Adrenal gland (tissue), 9 donors: ENCODE measurements at regions not wholly inside any gene's neighbourhood (a gene's known extent, or its start where the extent isn't known, plus 50 kb on each side); places are given as distances from the start of the nearest gene placed in this dataset.

Experiments used
- DNase-seq, 7 donors: peaks; one replicate each; pipeline ENCODE4 v3.0.0-alpha.2; 2019 to 2020
- H3K27ac ChIP-seq, 5 donors: fragments of 200-600 bp; sonication (generic) in 4 of 5; 1 replicate in 3 of 5; 2 replicates in 2 of 5; pipeline versions ENCODE4 v1.5.1 to v1.8.0; 2016 to 2020; ENCODE audit warnings: mild to moderate bottlenecking in 1 of 5
- H3K27me3 ChIP-seq: fragments of 200-600 bp; 2 replicates; pipeline ENCODE4 v1.8.0; 2021
- H3K36me3 ChIP-seq, 2 donors: fragments of 200-600 bp; replicated peaks in 1 of 2; 1 replicate in 1 of 2; 2 replicates in 1 of 2; pipeline versions ENCODE4 v1.5.1 to v1.8.0; 2018 to 2022
- H3K4me1 ChIP-seq, 2 donors: fragments of 200-600 bp; replicated peaks in 1 of 2; 1 replicate in 1 of 2; 2 replicates in 1 of 2; pipeline versions ENCODE4 v1.5.1 to v1.8.0; 2018 to 2021
- H3K4me3 ChIP-seq, 4 donors: fragments of 200-600 bp; sonication (generic) in 3 of 4; one replicate each; pipeline ENCODE4 v1.5.1; 2016 to 2018
- H3K9me3 ChIP-seq, 3 donors: fragments of 200-600 bp; sonication (generic) in 1 of 3; replicated peaks in 1 of 3; 1 replicate in 2 of 3; 2 replicates in 1 of 3; pipeline versions ENCODE4 v1.5.1 to v1.8.0; 2016 to 2021
- POLR2A ChIP-seq, 2 donors: fragments of 450-650 bp; IDR thresholded peaks; one replicate each; pipeline ENCODE4 v1.6.1; 2017; ENCODE audit warnings: antibody characterized with exemption in 2 of 2, mild to moderate bottlenecking in 2 of 2, moderate library complexity in 1 of 2
- WGBS, 4 donors: extraction: QIAGEN DNeasy Blood & Tissue Kit in 2 of 4; methylation state at CpG; one replicate each; pipeline versions ENCODE4 v1.1.5 to v1.1.7; 2013 to 2017; 5-methylcytosine and 5-hydroxymethylcytosine counted together
- intact Hi-C, 2 donors: fragments of 100-400 bp; cut with DNase I; formaldehyde crosslinking; loops; one replicate each; pipeline versions ENCODE4 v1.14.1 to v1.15.0; 2022 to 2023
- TF ChIP-seq, protein P1 (sequence below), 6 experiments: fragments of 450-650 bp in 4 of 6; fragments of 200-600 bp in 2 of 6; sonication (generic) in 1 of 6; IDR thresholded peaks; 1 replicate in 5 of 6; 2 replicates in 1 of 6; pipeline versions ENCODE4 v1.5.1 to v1.8.0; 2016 to 2021; ENCODE audit warnings: antibody characterized with exemption in 6 of 6, mild to moderate bottlenecking in 2 of 6, moderate library complexity in 1 of 6
- donor health status: healthy with polysubstance abuse.
- donor health status: Bipolar disorder and iron deficiency.
- donor health status: DM: yes; HTN: yes; CAD: no.
- donor health status: DM: no; HTN: no; CAD: no.
- donor health status: DM: no; HTN: no; CAD: no.

DNA sequence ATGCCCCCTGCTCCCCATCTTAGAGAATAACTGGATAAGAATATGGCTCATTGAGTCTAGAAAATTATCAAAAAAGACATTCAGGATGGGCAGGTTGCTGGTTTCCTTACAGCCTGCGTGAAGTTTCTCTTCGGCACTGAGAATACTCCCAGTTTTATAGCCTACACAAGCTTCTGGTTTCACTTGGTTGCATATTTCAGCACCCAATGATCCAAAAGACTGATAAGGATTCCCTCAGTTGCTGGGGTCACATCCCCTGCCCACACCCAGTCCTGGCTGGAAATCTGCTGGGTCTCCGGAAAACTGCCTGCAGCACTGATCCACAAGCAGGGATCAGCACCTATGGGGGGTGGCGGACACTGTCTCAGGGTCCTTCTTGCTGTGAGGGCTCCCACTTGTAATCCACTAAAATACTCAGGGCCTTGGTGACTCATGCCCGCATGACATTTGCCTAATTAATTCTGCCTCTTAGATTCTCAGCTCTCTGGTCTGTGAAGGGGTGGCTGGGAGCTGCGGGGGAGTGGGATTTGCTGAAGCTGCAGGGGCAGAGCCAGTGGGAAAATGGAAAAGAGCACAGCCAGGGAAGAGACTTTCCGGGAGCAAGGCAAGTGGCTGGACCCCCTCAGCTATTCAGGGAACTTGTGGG lies 142.5 kb downstream of the ZNF648 start:
- no peaks in the 10 kb centered on the region for H3K4me1 ChIP-seq
- H3K4me3 ChIP-seq, result no peak overlapping the region
- WGBS, 4 donors, result 48 to 73% (median 55%) methylated on average over 6 to 7 of the region's 7 CpGs
- H3K27me3 ChIP-seq, result no peaks in the 10 kb centered on the region
- H3K36me3 ChIP-seq, result no peaks in the 10 kb centered on the region
- DNase-seq, result no peak
- no peak for TF ChIP-seq POLR2A (IDR thresholded peaks at IDR 0.05)
- TF ChIP-seq, protein P1, sequence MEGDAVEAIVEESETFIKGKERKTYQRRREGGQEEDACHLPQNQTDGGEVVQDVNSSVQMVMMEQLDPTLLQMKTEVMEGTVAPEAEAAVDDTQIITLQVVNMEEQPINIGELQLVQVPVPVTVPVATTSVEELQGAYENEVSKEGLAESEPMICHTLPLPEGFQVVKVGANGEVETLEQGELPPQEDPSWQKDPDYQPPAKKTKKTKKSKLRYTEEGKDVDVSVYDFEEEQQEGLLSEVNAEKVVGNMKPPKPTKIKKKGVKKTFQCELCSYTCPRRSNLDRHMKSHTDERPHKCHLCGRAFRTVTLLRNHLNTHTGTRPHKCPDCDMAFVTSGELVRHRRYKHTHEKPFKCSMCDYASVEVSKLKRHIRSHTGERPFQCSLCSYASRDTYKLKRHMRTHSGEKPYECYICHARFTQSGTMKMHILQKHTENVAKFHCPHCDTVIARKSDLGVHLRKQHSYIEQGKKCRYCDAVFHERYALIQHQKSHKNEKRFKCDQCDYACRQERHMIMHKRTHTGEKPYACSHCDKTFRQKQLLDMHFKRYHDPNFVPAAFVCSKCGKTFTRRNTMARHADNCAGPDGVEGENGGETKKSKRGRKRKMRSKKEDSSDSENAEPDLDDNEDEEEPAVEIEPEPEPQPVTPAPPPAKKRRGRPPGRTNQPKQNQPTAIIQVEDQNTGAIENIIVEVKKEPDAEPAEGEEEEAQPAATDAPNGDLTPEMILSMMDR (IDR thresholded peaks at IDR 0.05), result no peak
- H3K27ac ChIP-seq, result no peak overlapping the region
- intact Hi-C loops, result no loop called here
- no peaks in the 10 kb centered on the region for H3K9me3 ChIP-seq

GRCh38 chr1:181911715-181912114 lies 149.8 kb downstream of the ZNF648 start:
- H3K4me1 ChIP-seq, result no peaks in the 10 kb centered on the region
- H3K4me3 ChIP-seq, result no peak overlapping the region
- DNase-seq, result no peak
- no peaks in the 10 kb centered on the region for H3K36me3 ChIP-seq
- H3K27me3 ChIP-seq, result no peaks in the 10 kb centered on the region
- TF ChIP-seq POLR2A (IDR thresholded peaks at IDR 0.05), result no peak
- TF ChIP-seq, protein P1 (IDR thresholded peaks at IDR 0.05), result no peak
- intact Hi-C loops, result no loop called here
- H3K9me3 ChIP-seq, result no peaks in the 10 kb centered on the region
- 85 to 93% (median 91%) methylated on average over 1 of the region's 1 CpG for WGBS, 4 donors
- no peak overlapping the region for H3K27ac ChIP-seq

GRCh38 chr1:181910905-181911304 lies 150.6 kb downstream of the ZNF648 start:
- intact Hi-C loops, result no loop called here
- no peaks in the 10 kb centered on the region for H3K4me1 ChIP-seq
- 59 to 68% (median 63%) methylated on average over 2 of the region's 2 CpGs for WGBS, 4 donors
- H3K36me3 ChIP-seq, result no peaks in the 10 kb centered on the region
- no peaks in the 10 kb centered on the region for H3K27me3 ChIP-seq
- no peak for DNase-seq
- H3K4me3 ChIP-seq, result no peak overlapping the region
- H3K27ac ChIP-seq, result no peak overlapping the region
- TF ChIP-seq POLR2A (IDR thresholded peaks at IDR 0.05), result no peak
- TF ChIP-seq, protein P1 (IDR thresholded peaks at IDR 0.05), result no peak
- no peaks in the 10 kb centered on the region for H3K9me3 ChIP-seq

- WGBS, 4 donors, result 22 to 62% (median 39%) methylated on average over 1 of the region's 1 CpG
- H3K9me3 ChIP-seq, result no peaks in the 10 kb centered on the region
These were observed 152.5 kb downstream of the ZNF648 start for GRCh38 chr1:181909010-181909409.

More at GRCh38 chr1:181909010-181909409, 152.5 kb downstream of the ZNF648 start:
- intact Hi-C loops, result no loop called here
- no peak for TF ChIP-seq POLR2A (IDR thresholded peaks at IDR 0.05)
- TF ChIP-seq, protein P1 (IDR thresholded peaks at IDR 0.05), result no peak
- Histone ChIP-seq H3K27me3 (no peaks in the 10 kb centered on the region), H3K4me1 (no peaks in the 10 kb centered on the region), H3K4me3 (no peak overlapping the region), H3K27ac (no peak overlapping the region), H3K36me3 (no peaks in the 10 kb centered on the region)
- no peak for DNase-seq
